GM23338 (cell line): ENCODE measurements at regions not wholly inside any gene's neighbourhood (a gene's known extent, or its start where the extent isn't known, plus 50 kb on each side); places are given as distances from the start of the nearest gene placed in this dataset.

Experiments
- ATAC-seq: fragments of 200-7000 bp; cut with Tn5 transposase; 3 replicates; pipeline ENCODE4 v1.9.1; 2020
- DNase-seq: peaks from one replicate; pipeline ENCODE4 v3.0.0-alpha.2; 2015; ENCODE audit warnings: low spot score
- H2AFZ ChIP-seq: fragments of 200-600 bp; sonication (generic); 2 replicates; pipeline ENCODE4 v1.8.0; 2016; ENCODE audit warnings: antibody characterized with exemption, mild to moderate bottlenecking, moderate library complexity
- H3F3A ChIP-seq: fragments of 200-600 bp; sonication (generic); replicated peaks from 2 replicates; pipeline ENCODE4 v1.8.0; 2017; ENCODE audit warnings: antibody characterized with exemption, mixed run types, low read depth
- H3K27ac ChIP-seq: fragments of 200-600 bp; sonication (generic); 2 replicates; pipeline ENCODE4 v1.6.1; 2016; ENCODE audit warnings: low read depth
- H3K27me3 ChIP-seq: fragments of 200-600 bp; sonication (generic); 2 replicates; pipeline ENCODE4 v1.8.0; 2016; ENCODE audit warnings: mild to moderate bottlenecking, mixed run types, moderate library complexity; ENCODE audit not compliant: insufficient read depth
- H3K36me3 ChIP-seq: fragments of 200-600 bp; sonication (generic); 2 replicates; pipeline ENCODE4 v1.8.0; 2016; ENCODE audit warnings: mild to moderate bottlenecking; ENCODE audit not compliant: insufficient read depth
- H3K4me1 ChIP-seq: fragments of 200-600 bp; sonication (generic); 2 replicates; pipeline ENCODE4 v1.8.0; 2016; ENCODE audit warnings: mild to moderate bottlenecking, moderate library complexity; ENCODE audit not compliant: insufficient read depth
- H3K4me2 ChIP-seq: fragments of 200-600 bp; sonication (generic); 2 replicates; pipeline ENCODE4 v1.7.1; 2017; ENCODE audit warnings: mixed run types
- H3K4me3 ChIP-seq: fragments of 200-600 bp; sonication (generic); 2 replicates; pipeline ENCODE4 v1.6.1; 2016; ENCODE audit warnings: mixed run types
- H3K79me2 ChIP-seq: fragments of 200-600 bp; sonication (generic); replicated peaks from 2 replicates; pipeline ENCODE4 v1.8.0; 2017; ENCODE audit warnings: mild to moderate bottlenecking; ENCODE audit not compliant: insufficient read depth
- H3K9me2 ChIP-seq: fragments of 200-600 bp; sonication (generic); 2 replicates; pipeline ENCODE4 v1.8.0; 2017; ENCODE audit not compliant: insufficient read depth
- H4K20me1 ChIP-seq: fragments of 200-600 bp; sonication (generic); replicated peaks from 2 replicates; pipeline ENCODE4 v1.8.0; 2017; ENCODE audit warnings: mild to moderate bottlenecking; ENCODE audit not compliant: insufficient read depth
- H3K27ac Mint-ChIP-seq: 2 replicates; pipeline ENCODE4 v1.8.0; 2020; ENCODE audit warnings: inconsistent platforms, mild to moderate bottlenecking, moderate library complexity, mixed read lengths
- H3K27me3 Mint-ChIP-seq: 3 replicates; pipeline ENCODE4 v1.8.0; 2022; ENCODE audit warnings: low read depth, mild to moderate bottlenecking, moderate library complexity, mixed read lengths, inconsistent platforms; ENCODE audit not compliant: insufficient read depth, poor library complexity
- H3K36me3 Mint-ChIP-seq: 3 replicates; pipeline ENCODE4 v1.8.0; 2021; ENCODE audit warnings: low read depth, mild to moderate bottlenecking, inconsistent platforms, moderate library complexity, mixed read lengths
- H3K4me1 Mint-ChIP-seq: 3 replicates; pipeline ENCODE4 v1.8.0; 2020; ENCODE audit warnings: mild to moderate bottlenecking, inconsistent platforms, mixed read lengths
- H3K4me3 Mint-ChIP-seq: 3 replicates; pipeline ENCODE4 v1.8.0; 2021; ENCODE audit warnings: moderate library complexity, mild to moderate bottlenecking, inconsistent platforms, mixed read lengths
- H3K9me3 Mint-ChIP-seq: 3 replicates; pipeline ENCODE4 v1.8.0; 2020; ENCODE audit warnings: moderate library complexity, mild to moderate bottlenecking, inconsistent platforms, mixed read lengths
- CREB1 ChIP-seq: fragments of 250-450 bp; sonication (Bioruptor Pico); IDR thresholded peaks from 2 replicates; pipeline ENCODE4 v1.5.0; 2020; ENCODE audit warnings: low read depth, mild to moderate bottlenecking, moderate library complexity
- CTCF ChIP-seq, 2 experiments: fragments of 200-600 bp in 1 of 2; sonication (generic) in 1 of 2; conservative IDR thresholded peaks; 2 replicates each; pipeline versions ENCODE4 v1.5.1 to v1.6.1; 2016 to 2017; ENCODE audit warnings: antibody characterized with exemption in 2 of 2, low read depth in 2 of 2, mild to moderate bottlenecking in 2 of 2, moderate library complexity in 1 of 2
- ETS1 ChIP-seq: IDR thresholded peaks from 2 replicates; pipeline ENCODE4 v1.6.1; 2016; ENCODE audit warnings: antibody characterized with exemption
- EZH2 ChIP-seq: fragments of 200-600 bp; sonication (generic); IDR thresholded peaks from one replicate; pipeline ENCODE4 v1.8.0; 2017; ENCODE audit warnings: antibody characterized with exemption, mild to moderate bottlenecking, low read depth; ENCODE audit not compliant: unreplicated experiment
- EZH2phosphoT487 ChIP-seq: fragments of 200-600 bp; sonication (generic); IDR thresholded peaks from one replicate; pipeline ENCODE4 v1.8.1; 2018; ENCODE audit warnings: antibody characterized with exemption; ENCODE audit not compliant: unreplicated experiment
- JUNB ChIP-seq: IDR thresholded peaks from one replicate; pipeline ENCODE4 v1.6.1; 2016; ENCODE audit warnings: antibody characterized with exemption; ENCODE audit not compliant: unreplicated experiment
- NANOG ChIP-seq: IDR thresholded peaks from 2 replicates; pipeline ENCODE4 v1.6.1; 2016; ENCODE audit warnings: antibody characterized with exemption, borderline replicate concordance
- POLR2AphosphoS5 ChIP-seq: IDR thresholded peaks from 2 replicates; pipeline ENCODE4 v1.6.1; 2016; ENCODE audit warnings: antibody characterized with exemption, low read depth
- REST ChIP-seq: IDR thresholded peaks from one replicate; pipeline ENCODE4 v1.6.1; 2018; ENCODE audit warnings: antibody characterized with exemption; ENCODE audit not compliant: unreplicated experiment
- STAT1 ChIP-seq: IDR thresholded peaks from one replicate; pipeline ENCODE4 v1.6.1; 2016; ENCODE audit warnings: antibody characterized with exemption; ENCODE audit not compliant: unreplicated experiment
- ZNF114 ChIP-seq: fragments of 250-450 bp; sonication (Bioruptor Pico); IDR thresholded peaks from 2 replicates; pipeline ENCODE4 v1.5.0; 2020; ENCODE audit warnings: mild to moderate bottlenecking, moderate library complexity
- ZNF331 ChIP-seq: fragments of 250-450 bp; sonication (Bioruptor Pico); IDR thresholded peaks from 2 replicates; pipeline ENCODE4 v1.5.0; 2020; ENCODE audit warnings: low read depth, mild to moderate bottlenecking, moderate library complexity
- ZNF462 ChIP-seq: fragments of 250-450 bp; sonication (Bioruptor Pico); IDR thresholded peaks from 2 replicates; pipeline ENCODE4 v1.5.0; 2020; ENCODE audit warnings: mild to moderate bottlenecking, moderate library complexity

- Histone ChIP-seq H2AFZ (peak overlapping the region; percentile 30; the same call in 1 of the 2 replicates), H3K27ac (no peak overlapping the region), H3K4me3 (no peak overlapping the region), H3K4me2 (no peak overlapping the region), H3K79me2 (no peaks in the 10 kb centered on the region), H3F3A (no peaks in the 10 kb centered on the region), H4K20me1 (no peaks in the 10 kb centered on the region), H3K36me3 (no peaks in the 10 kb centered on the region), H3K9me2 (no peaks in the 10 kb centered on the region), H3K27me3 (no peaks in the 10 kb centered on the region), H3K4me1 (no peaks in the 10 kb centered on the region)
- ATAC-seq, result no peak
- no peak for TF ChIP-seq ZNF114 (CRISPR knock-in tag)
- no peak for TF ChIP-seq JUNB
- no peak for TF ChIP-seq REST
- TF ChIP-seq ZNF331, result no peak
- TF ChIP-seq STAT1, result no peak
- no peak for TF ChIP-seq ETS1
- TF ChIP-seq CTCF (conservative IDR thresholded peaks at IDR 0.05; ENCODE audit: low read depth in 2 of 2), result no peak
- no peak for TF ChIP-seq EZH2phosphoT487
- no peak for TF ChIP-seq ZNF462 (CRISPR knock-in tag)
- no peak for TF ChIP-seq EZH2
- TF ChIP-seq POLR2AphosphoS5, result no peak
- no peak for TF ChIP-seq CREB1 (CRISPR knock-in tag)
- TF ChIP-seq NANOG, result no peak
- Mint-ChIP-seq H3K36me3 (no peaks in the 10 kb centered on the region), H3K4me3 (no peak overlapping the region), H3K27me3 (peaks cover 2% of the 10 kb centered on the region), H3K27ac (no peak overlapping the region), H3K4me1 (peaks cover 4% of the 10 kb centered on the region; the same call in 1 of the 3 replicates), H3K9me3 (no peaks in the 10 kb centered on the region; the same call in 2 of the 3 replicates)
- no peak for DNase-seq
Measured at GRCh38 chr11:88448131-88448670, 110.7 kb upstream of the CTSC start.
